ENCODE measurements at regions not wholly inside any gene's neighbourhood (a gene's known extent, or its start where the extent isn't known, plus 50 kb on each side); places are given as distances from the start of the nearest gene placed in this dataset.

GRCh38 chr1:219086956-219087469, 86.7 kb upstream of the LYPLAL1 start:
- CTCF ChIA-PET, result no interaction called here
- intact Hi-C loops (cut with micrococcal nuclease), result no loop called here

More at GRCh38 chr1:219086956-219087469, 86.7 kb upstream of the LYPLAL1 start:
- Histone ChIP-seq H3K4me1 (ENCODE audit: control insufficient read depth in 1 of 2, insufficient read depth in 2 of 2, low read length in 2 of 2) (peaks cover 0 to 6% of the 10 kb centered on the region in 2 experiments; a peak in 1 of 4 replicates), H3K79me2 (ENCODE audit: insufficient read depth, low read length) (no peaks in the 10 kb centered on the region), H3K9me3 (ENCODE audit: control insufficient read depth in 1 of 2, insufficient read depth in 1 of 2, low read depth in 1 of 2, low read length in 2 of 2) (no peaks in the 10 kb centered on the region), H3K9me2 (ENCODE audit: insufficient read depth) (no peaks in the 10 kb centered on the region), H3K36me3 (ENCODE audit: control insufficient read depth in 1 of 2, insufficient read depth in 2 of 2, low read length in 2 of 2) (no peaks in the 10 kb centered on the region), H2AFZ (ENCODE audit: low read depth, low read length, poor library complexity, severe bottlenecking) (no peak overlapping the region), H3K9ac (ENCODE audit: low read length) (no peak overlapping the region), H3K27ac (ENCODE audit: low read depth, low read length) (no peak overlapping the region), H3K27me3 (ENCODE audit: insufficient read depth, low read length) (no peaks in the 10 kb centered on the region), H3K4me2 (ENCODE audit: low read length) (no peak overlapping the region), H4K20me1 (ENCODE audit: insufficient read depth) (no peaks in the 10 kb centered on the region), H3K4me3 (replicated peaks in 1 of 2; ENCODE audit: low read depth in 1 of 2, low read length in 2 of 2) (no peak overlapping the region)
- ChIA-PET POLR2A (no interaction called here), RAD21 (ENCODE audit: low non-redundant PET in 1 of 2, low total read pairs in 2 of 2, uncharacterized antibody in 2 of 2, unreplicated experiment in 2 of 2) (interaction anchor here in 1 of 2 experiments (0.7 kb wide), 1 partner anchor 790 kb away, joined by 3 read pairs; no protein-coding TSS in a partner anchor)
- TF ChIP-seq POLR2A (IDR thresholded peaks at IDR 0.05; ENCODE audit: borderline replicate concordance, extremely low read depth, insufficient read depth, insufficient read length) (no peak), EZH2 (IDR thresholded peaks at IDR 0.05) (no peak), SIN3A (IDR thresholded peaks at IDR 0.05; ENCODE audit: low read depth) (no peak), FOSL1 (IDR thresholded peaks at IDR 0.05; ENCODE audit: low read depth) (no peak), EZH2phosphoT487 (IDR thresholded peaks at IDR 0.05; ENCODE audit: borderline replicate concordance) (no peak), ZNF274 (IDR thresholded peaks at IDR 0.05; ENCODE audit: low read depth, low read length) (no peak), JUND (IDR thresholded peaks at IDR 0.05) (no peak), ZFX (IDR thresholded peaks at IDR 0.05) (no peak), ATF3 (IDR thresholded peaks at IDR 0.05) (no peak), CBX3 (IDR thresholded peaks at IDR 0.05; ENCODE audit: low read depth) (no peak), YY1 (IDR thresholded peaks at IDR 0.05; ENCODE audit: extremely low read depth, insufficient replicate concordance, low read depth, low read length) (no peak), TCF7L2 (IDR thresholded peaks at IDR 0.05; ENCODE audit: borderline replicate concordance, extremely low read depth, insufficient read depth, insufficient read length) (no peak), ELF1 (IDR thresholded peaks at IDR 0.05; ENCODE audit: borderline replicate concordance, low read depth) (no peak), POLR2AphosphoS5 (IDR thresholded peaks at IDR 0.05; ENCODE audit: low read depth, low read length) (no peak), CEBPB (IDR thresholded peaks at IDR 0.05; ENCODE audit: low read depth) (no peak)
- TF ChIP-seq, protein P1, sequence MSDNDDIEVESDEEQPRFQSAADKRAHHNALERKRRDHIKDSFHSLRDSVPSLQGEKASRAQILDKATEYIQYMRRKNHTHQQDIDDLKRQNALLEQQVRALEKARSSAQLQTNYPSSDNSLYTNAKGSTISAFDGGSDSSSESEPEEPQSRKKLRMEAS (IDR thresholded peaks at IDR 0.05), result no peak
- TF ChIP-seq, protein P2, sequence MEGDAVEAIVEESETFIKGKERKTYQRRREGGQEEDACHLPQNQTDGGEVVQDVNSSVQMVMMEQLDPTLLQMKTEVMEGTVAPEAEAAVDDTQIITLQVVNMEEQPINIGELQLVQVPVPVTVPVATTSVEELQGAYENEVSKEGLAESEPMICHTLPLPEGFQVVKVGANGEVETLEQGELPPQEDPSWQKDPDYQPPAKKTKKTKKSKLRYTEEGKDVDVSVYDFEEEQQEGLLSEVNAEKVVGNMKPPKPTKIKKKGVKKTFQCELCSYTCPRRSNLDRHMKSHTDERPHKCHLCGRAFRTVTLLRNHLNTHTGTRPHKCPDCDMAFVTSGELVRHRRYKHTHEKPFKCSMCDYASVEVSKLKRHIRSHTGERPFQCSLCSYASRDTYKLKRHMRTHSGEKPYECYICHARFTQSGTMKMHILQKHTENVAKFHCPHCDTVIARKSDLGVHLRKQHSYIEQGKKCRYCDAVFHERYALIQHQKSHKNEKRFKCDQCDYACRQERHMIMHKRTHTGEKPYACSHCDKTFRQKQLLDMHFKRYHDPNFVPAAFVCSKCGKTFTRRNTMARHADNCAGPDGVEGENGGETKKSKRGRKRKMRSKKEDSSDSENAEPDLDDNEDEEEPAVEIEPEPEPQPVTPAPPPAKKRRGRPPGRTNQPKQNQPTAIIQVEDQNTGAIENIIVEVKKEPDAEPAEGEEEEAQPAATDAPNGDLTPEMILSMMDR (IDR thresholded peaks at IDR 0.05 in 2 of 3, conservative IDR thresholded peaks at IDR 0.05 in 1 of 3; ENCODE audit: borderline replicate concordance in 1 of 3, insufficient read depth in 1 of 3, low read depth in 2 of 3, low read length in 2 of 3), result no peak
- TF ChIP-seq, protein P3, sequence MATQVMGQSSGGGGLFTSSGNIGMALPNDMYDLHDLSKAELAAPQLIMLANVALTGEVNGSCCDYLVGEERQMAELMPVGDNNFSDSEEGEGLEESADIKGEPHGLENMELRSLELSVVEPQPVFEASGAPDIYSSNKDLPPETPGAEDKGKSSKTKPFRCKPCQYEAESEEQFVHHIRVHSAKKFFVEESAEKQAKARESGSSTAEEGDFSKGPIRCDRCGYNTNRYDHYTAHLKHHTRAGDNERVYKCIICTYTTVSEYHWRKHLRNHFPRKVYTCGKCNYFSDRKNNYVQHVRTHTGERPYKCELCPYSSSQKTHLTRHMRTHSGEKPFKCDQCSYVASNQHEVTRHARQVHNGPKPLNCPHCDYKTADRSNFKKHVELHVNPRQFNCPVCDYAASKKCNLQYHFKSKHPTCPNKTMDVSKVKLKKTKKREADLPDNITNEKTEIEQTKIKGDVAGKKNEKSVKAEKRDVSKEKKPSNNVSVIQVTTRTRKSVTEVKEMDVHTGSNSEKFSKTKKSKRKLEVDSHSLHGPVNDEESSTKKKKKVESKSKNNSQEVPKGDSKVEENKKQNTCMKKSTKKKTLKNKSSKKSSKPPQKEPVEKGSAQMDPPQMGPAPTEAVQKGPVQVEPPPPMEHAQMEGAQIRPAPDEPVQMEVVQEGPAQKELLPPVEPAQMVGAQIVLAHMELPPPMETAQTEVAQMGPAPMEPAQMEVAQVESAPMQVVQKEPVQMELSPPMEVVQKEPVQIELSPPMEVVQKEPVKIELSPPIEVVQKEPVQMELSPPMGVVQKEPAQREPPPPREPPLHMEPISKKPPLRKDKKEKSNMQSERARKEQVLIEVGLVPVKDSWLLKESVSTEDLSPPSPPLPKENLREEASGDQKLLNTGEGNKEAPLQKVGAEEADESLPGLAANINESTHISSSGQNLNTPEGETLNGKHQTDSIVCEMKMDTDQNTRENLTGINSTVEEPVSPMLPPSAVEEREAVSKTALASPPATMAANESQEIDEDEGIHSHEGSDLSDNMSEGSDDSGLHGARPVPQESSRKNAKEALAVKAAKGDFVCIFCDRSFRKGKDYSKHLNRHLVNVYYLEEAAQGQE (IDR thresholded peaks at IDR 0.05; ENCODE audit: low read depth), result no peak
- TF ChIP-seq, protein P4, sequence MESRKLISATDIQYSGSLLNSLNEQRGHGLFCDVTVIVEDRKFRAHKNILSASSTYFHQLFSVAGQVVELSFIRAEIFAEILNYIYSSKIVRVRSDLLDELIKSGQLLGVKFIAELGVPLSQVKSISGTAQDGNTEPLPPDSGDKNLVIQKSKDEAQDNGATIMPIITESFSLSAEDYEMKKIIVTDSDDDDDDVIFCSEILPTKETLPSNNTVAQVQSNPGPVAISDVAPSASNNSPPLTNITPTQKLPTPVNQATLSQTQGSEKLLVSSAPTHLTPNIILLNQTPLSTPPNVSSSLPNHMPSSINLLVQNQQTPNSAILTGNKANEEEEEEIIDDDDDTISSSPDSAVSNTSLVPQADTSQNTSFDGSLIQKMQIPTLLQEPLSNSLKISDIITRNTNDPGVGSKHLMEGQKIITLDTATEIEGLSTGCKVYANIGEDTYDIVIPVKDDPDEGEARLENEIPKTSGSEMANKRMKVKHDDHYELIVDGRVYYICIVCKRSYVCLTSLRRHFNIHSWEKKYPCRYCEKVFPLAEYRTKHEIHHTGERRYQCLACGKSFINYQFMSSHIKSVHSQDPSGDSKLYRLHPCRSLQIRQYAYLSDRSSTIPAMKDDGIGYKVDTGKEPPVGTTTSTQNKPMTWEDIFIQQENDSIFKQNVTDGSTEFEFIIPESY (IDR thresholded peaks at IDR 0.05; ENCODE audit: extremely low read depth, insufficient replicate concordance, low read length), result no peak
- no TSS peak for BruUV-seq (replicated peaks)
- no peak for DNase-seq (ENCODE audit: low read depth, low spot score)
- ATAC-seq, result no peak
